H4 (cell line): ENCODE measurements at regions not wholly inside any gene's neighbourhood (a gene's known extent, or its start where the extent isn't known, plus 50 kb on each side); places are given as distances from the start of the nearest gene placed in this dataset.
"Not testable (repeated sequence)": the region's sequence is repeated elsewhere in the genome, so short reads cannot be mapped to it uniquely, and the experiment has no call there.

Experiments
- DNase-seq: peaks from one replicate; pipeline ENCODE4 v3.0.0-alpha.2; 2015; ENCODE audit warnings: low spot score

DNA sequence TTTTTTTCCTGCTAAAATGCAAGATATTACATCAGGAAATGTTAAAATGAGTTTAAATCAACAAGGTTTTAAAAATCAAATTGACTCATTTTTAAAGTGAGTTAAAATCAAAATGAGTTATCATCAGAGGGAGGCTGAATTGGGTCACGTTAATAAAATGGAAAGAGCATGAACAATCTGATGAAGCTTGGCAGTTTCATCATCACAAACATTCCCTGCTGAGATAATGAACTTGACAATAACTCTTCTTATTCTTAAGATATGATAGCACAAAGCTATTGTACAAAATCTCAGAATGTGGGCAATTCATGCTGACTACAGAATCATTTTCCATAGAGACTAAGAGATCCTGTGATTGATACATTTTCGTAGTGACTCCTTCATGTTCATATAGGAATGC lies 1086.7 kb downstream of the STIM2 start:
- no peak for DNase-seq

DNA sequence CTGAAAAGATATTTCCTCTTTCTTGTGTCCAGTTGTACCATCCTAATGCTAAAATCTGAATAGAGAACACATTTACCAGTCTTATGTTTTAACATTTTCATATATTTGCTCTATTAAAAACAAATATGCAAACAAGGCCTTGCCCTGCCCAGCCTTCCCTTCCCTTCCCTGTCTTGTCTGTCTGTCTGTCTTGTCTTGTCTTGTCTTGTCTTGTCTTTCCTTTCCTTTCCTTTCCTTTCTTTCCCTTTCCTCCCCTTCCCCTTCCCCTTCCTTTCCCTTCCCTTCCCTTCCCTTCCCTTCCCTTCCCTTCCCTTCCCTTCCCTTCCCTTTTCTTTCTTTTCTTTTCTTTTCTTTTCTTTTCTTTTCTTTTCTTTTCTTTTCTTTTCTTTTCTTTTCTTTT lies 1103.5 kb downstream of the STIM2 start:
- no peak for DNase-seq

DNA sequence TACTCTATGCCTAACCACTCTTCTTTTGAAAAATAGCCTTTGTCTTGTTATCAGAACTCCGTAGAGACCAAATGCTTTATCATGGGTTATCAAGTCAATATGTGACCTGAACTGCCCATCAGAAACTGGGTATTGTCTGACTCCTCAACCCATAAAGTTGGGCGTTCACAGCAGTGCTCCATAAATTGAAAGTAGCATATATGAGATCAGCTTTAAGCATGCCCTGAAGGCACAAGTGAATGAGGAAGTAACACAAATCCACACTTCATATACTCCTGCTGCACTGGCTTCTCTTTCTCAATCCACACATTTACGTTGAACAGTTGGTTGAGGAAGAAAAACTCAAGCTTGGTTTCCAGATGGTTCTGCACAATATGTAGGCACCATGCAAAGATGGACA lies 1106.0 kb downstream of the STIM2 start:
- no peak for DNase-seq

GRCh38 chr4:27973056-27973455 lies 1112.4 kb downstream of the STIM2 start:
- peak; percentile 5 for DNase-seq

DNA sequence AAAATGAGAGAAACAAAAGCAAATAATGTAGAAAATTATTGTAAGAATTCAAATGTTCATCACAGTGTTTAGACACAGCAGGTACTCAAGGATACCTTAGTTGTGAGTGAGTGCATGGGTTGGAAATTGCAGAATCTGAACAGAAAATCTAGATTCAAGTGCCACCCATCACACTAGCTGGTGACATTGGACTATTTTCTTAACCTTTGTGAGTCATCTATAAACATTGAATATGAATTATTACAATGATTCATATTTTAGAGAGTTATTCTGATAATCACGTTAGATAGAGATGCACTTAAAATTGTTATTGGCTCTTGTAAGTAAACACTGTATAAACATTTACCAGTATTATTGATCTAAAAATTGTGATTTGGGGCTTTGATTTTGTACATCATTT lies 1113.1 kb downstream of the STIM2 start:
- DNase-seq, result no peak

DNA sequence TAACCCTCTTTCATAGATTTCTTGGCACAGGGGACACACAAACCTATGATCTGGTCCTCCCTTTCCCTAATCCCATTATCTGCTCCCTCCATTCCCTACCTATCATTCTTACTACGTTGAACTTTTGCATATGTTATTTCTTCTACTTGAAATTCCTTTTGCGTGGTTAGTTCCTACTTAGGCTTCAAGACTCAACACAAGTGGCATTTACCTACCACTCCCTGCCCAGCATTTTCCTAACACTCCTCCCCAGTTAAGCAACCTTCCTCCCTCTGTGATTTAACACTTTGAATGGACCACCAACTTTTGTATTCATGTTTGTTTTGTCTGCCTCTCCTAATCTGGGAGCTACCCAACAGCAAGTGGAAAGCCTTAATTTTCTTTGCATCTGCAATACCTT lies 1113.7 kb downstream of the STIM2 start:
- no peak for DNase-seq

- not testable (repeated sequence) for DNase-seq
These were observed 1114.2 kb downstream of the STIM2 start for GRCh38 chr4:27974881-27975280.

DNA sequence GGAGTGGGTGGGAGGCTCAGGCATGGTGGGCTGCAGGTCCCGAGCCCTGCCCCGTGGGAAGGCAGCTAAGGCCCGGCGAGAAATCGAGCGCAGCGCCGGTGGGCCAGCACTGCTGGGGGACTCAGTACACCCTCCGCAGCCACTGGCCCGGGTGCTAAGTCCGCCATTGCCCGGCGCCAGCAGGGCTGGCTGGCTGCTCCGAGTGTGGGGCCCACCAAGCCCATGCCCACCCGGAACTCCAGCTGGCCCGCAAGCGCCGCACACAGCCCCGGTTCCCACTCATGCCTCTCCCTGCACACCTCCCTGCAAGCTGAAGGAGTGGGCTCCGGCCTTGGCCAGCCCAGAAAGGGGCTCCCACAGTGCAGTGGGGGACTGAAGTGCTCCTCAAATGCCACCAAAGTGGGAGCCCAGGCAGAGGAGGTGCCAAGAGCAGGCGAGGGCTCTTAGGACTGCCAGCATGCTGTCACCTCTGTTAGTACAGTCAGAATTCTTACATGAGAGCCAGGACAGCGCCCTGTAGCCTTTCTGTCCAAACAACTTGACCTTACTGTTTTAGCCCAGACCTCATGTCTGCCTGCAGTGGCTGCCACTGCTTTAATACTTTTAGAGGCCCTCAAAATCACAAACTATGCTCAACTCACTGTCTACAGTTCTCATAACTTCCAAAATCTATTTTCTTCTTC lies 1117.9 kb downstream of the STIM2 start:
- DNase-seq, result not testable (repeated sequence)

GRCh38 chr4:27985522-27985921 lies 1124.9 kb downstream of the STIM2 start:
- DNase-seq, result no peak

GRCh38 chr4:27986476-27986875 lies 1125.8 kb downstream of the STIM2 start:
- DNase-seq, result no peak

DNA sequence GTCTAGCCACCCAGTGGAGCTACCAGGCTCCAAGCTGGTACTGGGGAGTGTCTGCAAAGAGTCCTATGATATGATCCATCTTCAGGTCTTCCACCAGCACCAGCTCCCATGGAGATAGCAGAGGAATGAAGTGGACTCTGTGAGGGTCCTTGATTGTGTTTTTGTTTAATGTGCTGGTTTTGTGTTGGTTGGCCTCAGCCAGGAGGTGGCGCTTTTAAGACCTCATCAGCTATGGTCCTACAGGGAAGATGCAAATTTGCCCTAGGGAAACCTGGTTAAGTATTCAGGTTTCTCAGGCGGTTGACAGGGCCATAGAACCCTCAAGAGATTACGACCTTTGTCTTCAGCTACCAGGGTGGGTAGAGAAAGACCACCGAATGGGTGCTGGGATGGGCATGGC lies 1141.1 kb downstream of the STIM2 start:
- no peak for DNase-seq

DNA sequence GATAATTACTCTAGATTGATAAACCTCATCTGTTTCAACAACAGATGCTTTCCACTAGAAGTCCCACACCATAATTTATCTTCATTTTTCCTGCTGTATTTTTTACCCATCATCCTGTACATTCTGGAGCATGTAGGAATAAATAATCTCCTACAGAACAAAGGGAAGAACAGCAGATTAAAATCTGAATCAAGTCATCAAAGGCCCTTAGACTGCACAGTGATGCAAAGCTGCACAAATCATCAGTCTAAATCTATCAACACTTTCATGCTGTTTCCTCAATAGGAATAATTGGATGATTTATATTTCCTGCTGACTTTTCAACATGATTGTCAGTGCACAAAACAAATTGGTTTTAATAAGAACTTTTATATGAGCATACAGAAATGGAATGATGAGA lies 1143.9 kb downstream of the STIM2 start:
- DNase-seq, result no peak

- DNase-seq, result no peak
These were observed 1145.4 kb downstream of the STIM2 start for GRCh38 chr4:28006021-28006420.

- no peak for DNase-seq
These were observed 1147.1 kb downstream of the STIM2 start for GRCh38 chr4:28007693-28008092.

DNA sequence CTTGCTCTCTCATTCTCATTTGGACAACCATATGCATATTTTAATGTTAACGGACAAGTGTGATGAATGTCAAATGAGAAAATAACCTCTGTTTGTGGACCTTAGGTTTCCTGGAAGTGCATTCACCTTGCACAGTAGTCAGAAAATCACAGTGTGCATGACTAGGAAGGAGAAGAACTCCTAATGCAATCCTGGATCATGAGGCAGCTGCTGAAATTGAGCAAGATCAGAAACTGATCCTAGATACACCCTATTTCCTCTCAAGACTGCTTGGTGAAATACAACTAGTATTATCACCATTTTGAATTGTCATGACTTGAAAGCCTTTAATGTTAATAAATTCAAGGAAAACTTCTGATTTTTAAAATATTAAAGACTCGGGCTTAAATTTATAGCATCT lies 1148.9 kb downstream of the STIM2 start:
- DNase-seq, result no peak

GRCh38 chr4:28010577-28011240 lies 1150.1 kb downstream of the STIM2 start:
- no peak for DNase-seq

- DNase-seq, result no peak
These were observed 1153.8 kb downstream of the STIM2 start for GRCh38 chr4:28014469-28014868.

DNA sequence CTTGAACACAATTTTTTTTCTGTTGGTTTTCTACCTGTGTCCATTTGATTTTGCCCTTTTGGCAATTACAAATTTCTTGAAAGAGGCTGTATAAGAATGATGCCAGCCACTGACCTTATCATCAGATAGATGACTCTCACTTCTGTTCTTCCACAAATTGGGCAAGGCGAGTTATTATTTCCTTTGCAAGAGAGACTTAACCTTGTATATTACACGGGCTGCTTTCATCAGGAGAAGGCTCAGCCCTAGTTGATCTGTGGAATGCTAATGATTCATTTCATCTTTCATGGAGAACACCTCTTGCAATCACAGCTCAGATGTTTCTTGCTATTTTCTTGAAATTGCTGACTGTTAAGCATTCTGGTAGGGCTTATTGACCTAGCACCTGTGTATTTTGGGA lies 1155.4 kb downstream of the STIM2 start:
- no peak for DNase-seq

DNA sequence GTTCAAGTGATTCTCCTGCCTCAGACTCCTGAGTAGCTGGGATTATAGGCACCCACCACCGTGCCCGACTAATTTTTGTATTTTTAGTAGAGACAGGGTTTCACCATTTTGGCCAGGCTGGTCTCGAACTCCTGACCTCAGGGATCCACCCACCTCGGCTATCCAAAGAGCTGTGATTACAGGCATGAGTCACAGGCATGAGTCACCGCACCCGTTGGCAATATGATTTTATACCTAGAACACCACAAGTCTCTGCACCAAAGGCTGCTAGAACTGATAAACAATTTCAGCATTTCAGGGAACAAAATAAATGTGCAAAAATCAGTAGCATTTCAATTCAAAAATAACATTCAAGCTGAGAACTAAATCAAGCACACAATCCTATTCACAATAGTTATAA lies 1177.6 kb downstream of the STIM2 start:
- peak; percentile 82 for DNase-seq

- peak; percentile 50 for DNase-seq
These were observed 1201.9 kb downstream of the STIM2 start for GRCh38 chr4:28062562-28062961.

DNA sequence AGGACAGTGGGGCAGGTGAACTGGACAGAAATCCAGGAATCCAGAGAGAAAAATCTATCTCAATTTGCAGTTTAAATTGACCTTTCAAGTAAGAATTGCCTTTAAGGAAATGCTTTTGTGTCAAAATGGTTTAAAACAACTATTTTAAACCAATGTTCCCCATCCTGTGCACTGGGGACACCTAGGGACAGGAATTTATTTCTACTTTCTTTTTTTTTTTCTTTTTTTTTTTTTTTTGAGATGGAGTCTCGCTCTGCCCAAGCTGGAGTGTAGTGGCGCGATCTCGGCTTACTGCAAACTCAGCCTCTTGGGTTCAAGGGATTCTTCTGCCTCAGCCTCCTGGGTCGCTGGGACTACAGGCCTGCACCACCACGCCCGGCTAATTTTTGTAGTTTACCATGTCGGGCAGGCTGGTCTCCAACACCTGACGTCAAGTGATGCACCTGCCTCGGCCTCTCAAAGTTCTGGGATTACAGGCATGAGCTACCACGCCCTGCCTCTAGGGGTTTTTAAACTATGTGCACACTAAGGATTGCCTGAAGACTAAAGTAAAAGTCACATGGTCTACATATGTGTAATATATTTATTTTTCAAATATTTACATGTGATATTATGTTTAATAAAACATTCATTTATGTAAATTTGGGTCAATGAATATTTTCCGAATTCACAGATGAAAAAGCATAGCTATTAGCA lies 1213.4 kb downstream of the STIM2 start:
- peak; percentile 24 for DNase-seq

GRCh38 chr4:28075401-28075956 lies 1214.8 kb downstream of the STIM2 start:
- DNase-seq, result no peak

- not testable (repeated sequence) for DNase-seq
These were observed 1216.6 kb downstream of the STIM2 start for GRCh38 chr4:28077203-28077602.
